BLaER1 (cell line): ENCODE measurements at regions not wholly inside any gene's neighbourhood (a gene's known extent, or its start where the extent isn't known, plus 50 kb on each side); places are given as distances from the start of the nearest gene placed in this dataset.

Experiments used
- H3K27ac ChIP-seq: shearing (Covaris generic); formaldehyde crosslinking; 2 replicates; pipeline ENCODE4 v1.8.1; 2022
- H3K27me3 ChIP-seq: shearing (Covaris generic); formaldehyde crosslinking; 2 replicates; pipeline ENCODE4 v1.8.1; 2022
- H3K36me3 ChIP-seq: shearing (Covaris generic); formaldehyde crosslinking; 2 replicates; pipeline ENCODE4 v1.8.1; 2022
- H3K4me1 ChIP-seq: shearing (Covaris generic); formaldehyde crosslinking; 2 replicates; pipeline ENCODE4 v1.8.1; 2022
- H3K4me2 ChIP-seq: shearing (Covaris generic); formaldehyde crosslinking; 2 replicates; pipeline ENCODE4 v1.8.1; 2022
- H3K4me3 ChIP-seq: shearing (Covaris generic); formaldehyde crosslinking; 2 replicates; pipeline ENCODE4 v1.8.1; 2022
- H3K9ac ChIP-seq: shearing (Covaris generic); formaldehyde crosslinking; 2 replicates; pipeline ENCODE4 v1.8.1; 2022
- H3K9me3 ChIP-seq: shearing (Covaris generic); formaldehyde crosslinking; 2 replicates; pipeline ENCODE4 v1.8.1; 2022
- H4K20me1 ChIP-seq: shearing (Covaris generic); formaldehyde crosslinking; 2 replicates; pipeline ENCODE4 v1.8.1; 2022
- Cebpa-rat ChIP-seq: shearing (Covaris generic); IDR thresholded peaks from 2 replicates; pipeline ENCODE4 v1.8.1; 2022

- H3K4me3 ChIP-seq: no peak overlapping the region
These were observed 157.7 kb downstream of the PAPSS1 start for GRCh38 chr4:107562316-107562715.

GRCh38 chr4:107561481-107561880 is 158.6 kb downstream of the PAPSS1 start:
- no peaks in the 10 kb centered on the region for H3K4me1 ChIP-seq
- H3K4me3 ChIP-seq: no peak overlapping the region
- H3K9ac ChIP-seq: no peak overlapping the region
- no peak overlapping the region for H3K4me2 ChIP-seq
- H3K36me3 ChIP-seq: no peaks in the 10 kb centered on the region
- no peak for TF ChIP-seq Cebpa-rat
- H4K20me1 ChIP-seq: no peaks in the 10 kb centered on the region
- no peak overlapping the region for H3K27ac ChIP-seq
- H3K27me3 ChIP-seq: no peaks in the 10 kb centered on the region
- no peaks in the 10 kb centered on the region for H3K9me3 ChIP-seq

More at GRCh38 chr4:107562316-107562715, 157.7 kb downstream of the PAPSS1 start:
- Histone ChIP-seq H3K9ac (no peak overlapping the region), H4K20me1 (no peaks in the 10 kb centered on the region), H3K27me3 (no peaks in the 10 kb centered on the region), H3K27ac (no peak overlapping the region), H3K9me3 (no peaks in the 10 kb centered on the region), H3K4me2 (no peak overlapping the region), H3K4me1 (no peaks in the 10 kb centered on the region), H3K36me3 (no peaks in the 10 kb centered on the region)
- TF ChIP-seq Cebpa-rat: no peak

DNA sequence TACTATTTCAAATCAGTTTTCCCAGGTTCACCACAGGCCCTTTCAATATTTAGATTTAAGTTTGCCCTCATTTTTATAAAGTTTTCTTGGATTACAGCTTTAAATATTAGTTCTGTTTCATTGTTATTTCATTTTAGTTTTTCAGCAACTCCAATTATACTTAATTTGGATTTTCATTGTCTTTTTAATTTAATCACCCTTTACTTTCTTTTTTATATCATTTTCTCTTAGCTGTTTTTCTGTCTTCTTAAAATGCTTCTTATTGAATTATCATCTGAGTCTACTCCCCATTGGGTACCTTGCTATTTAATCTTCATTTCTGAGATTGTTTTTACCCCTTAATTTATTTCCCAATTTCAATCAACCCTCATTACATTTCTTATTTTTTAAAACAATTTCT is 160.4 kb downstream of the PAPSS1 start:
- no peaks in the 10 kb centered on the region for H3K4me1 ChIP-seq
- H3K4me3 ChIP-seq: no peak overlapping the region
- no peaks in the 10 kb centered on the region for H3K27me3 ChIP-seq
- no peaks in the 10 kb centered on the region for H3K36me3 ChIP-seq
- H4K20me1 ChIP-seq: no peaks in the 10 kb centered on the region
- no peaks in the 10 kb centered on the region for H3K9me3 ChIP-seq
- no peak overlapping the region for H3K9ac ChIP-seq
- no peak overlapping the region for H3K4me2 ChIP-seq
- H3K27ac ChIP-seq: no peak overlapping the region
- TF ChIP-seq Cebpa-rat: no peak

DNA sequence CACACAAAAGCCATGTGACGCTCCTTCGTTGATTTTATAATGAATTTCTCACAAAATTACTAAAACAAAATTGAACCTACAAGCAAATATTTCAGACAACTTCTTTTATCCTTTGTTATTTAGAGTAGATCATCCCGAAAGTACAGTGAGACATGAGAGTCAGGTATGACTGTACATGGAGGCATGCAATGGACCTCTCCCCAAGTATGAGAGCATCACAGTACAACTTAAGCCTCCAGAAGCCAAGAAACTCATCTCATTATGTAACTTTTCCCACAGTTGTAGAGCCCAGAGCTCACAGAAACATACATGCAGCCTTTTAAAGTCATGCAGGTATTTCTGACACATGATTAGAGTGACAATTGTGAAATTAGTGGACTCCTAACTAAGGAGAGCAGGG is 167.7 kb downstream of the PAPSS1 start:
- Histone ChIP-seq H4K20me1 (no peaks in the 10 kb centered on the region), H3K9me3 (no peaks in the 10 kb centered on the region), H3K27me3 (no peaks in the 10 kb centered on the region), H3K27ac (no peak overlapping the region), H3K4me1 (no peaks in the 10 kb centered on the region), H3K9ac (no peak overlapping the region), H3K4me2 (no peak overlapping the region), H3K36me3 (no peaks in the 10 kb centered on the region), H3K4me3 (no peak overlapping the region)
- no peak for TF ChIP-seq Cebpa-rat

DNA sequence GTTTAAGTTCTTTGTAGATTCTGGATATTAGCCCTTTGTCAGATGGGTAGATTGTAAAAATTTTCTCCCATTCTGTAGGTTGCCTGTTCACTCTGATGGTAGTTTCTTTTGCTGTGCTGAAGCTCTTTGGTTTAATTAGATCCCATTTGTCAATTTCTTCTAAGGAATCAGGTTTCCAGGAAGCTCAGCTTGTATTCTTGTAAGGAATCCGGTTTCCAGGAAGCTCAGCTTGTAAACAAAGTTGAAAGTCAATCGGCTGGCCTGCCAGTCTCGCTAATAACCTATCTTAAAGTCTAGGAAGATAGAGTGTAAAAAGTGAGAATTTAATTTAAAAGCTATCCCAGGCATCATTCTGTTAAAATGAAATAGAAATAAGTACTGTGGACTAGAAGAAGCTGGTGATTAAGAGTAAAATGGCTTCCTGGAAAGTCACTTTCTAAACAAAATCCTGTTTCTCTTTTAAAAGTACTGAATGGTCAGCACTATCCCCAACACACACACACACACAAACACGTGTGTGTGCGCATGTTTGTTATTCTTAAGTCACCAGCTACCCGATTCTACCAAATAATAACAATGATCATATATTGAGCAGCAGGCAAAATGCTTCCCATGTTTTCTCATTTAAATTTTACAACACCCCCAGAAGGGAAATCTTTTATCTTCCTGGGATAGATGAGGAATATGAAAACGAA is 171.7 kb downstream of the PAPSS1 start:
- Histone ChIP-seq H3K9me3 (no peaks in the 10 kb centered on the region), H3K9ac (no peak overlapping the region), H3K27ac (no peak overlapping the region), H4K20me1 (no peaks in the 10 kb centered on the region), H3K4me2 (no peak overlapping the region), H3K4me3 (no peak overlapping the region), H3K27me3 (no peaks in the 10 kb centered on the region), H3K4me1 (no peaks in the 10 kb centered on the region), H3K36me3 (no peaks in the 10 kb centered on the region)
- no peak for TF ChIP-seq Cebpa-rat

DNA sequence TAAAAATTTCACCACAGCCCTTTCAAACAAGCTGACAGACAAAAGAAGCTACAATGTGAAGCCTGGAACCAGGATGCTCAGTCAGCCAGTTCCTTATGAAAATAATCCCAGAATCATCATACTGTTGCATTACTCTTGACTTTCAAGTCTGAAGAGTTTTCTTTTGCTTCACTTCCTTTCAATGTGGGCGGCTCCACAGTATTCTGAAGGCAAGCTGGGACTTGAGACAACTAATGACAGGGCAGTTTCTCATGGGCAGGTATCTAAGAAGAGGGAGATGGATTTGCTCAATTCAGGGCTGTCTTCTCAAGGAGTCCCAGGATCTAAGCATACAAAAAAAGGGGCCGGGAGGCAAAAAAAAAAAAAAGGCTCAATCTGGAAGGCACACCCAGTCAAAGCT is 173.4 kb downstream of the PAPSS1 start:
- no peaks in the 10 kb centered on the region for H3K4me1 ChIP-seq
- H3K27ac ChIP-seq: no peak overlapping the region
- no peak overlapping the region for H3K4me3 ChIP-seq
- no peaks in the 10 kb centered on the region for H3K36me3 ChIP-seq
- no peak for TF ChIP-seq Cebpa-rat
- no peaks in the 10 kb centered on the region for H4K20me1 ChIP-seq
- no peaks in the 10 kb centered on the region for H3K9me3 ChIP-seq
- H3K4me2 ChIP-seq: no peak overlapping the region
- no peaks in the 10 kb centered on the region for H3K27me3 ChIP-seq
- no peak overlapping the region for H3K9ac ChIP-seq

- TF ChIP-seq Cebpa-rat: no peak
- no peak overlapping the region for H3K4me2 ChIP-seq
- H3K4me1 ChIP-seq: no peaks in the 10 kb centered on the region
- no peak overlapping the region for H3K27ac ChIP-seq
- H3K9me3 ChIP-seq: no peaks in the 10 kb centered on the region
- no peaks in the 10 kb centered on the region for H3K36me3 ChIP-seq
- no peaks in the 10 kb centered on the region for H3K27me3 ChIP-seq
- no peaks in the 10 kb centered on the region for H4K20me1 ChIP-seq
- H3K4me3 ChIP-seq: no peak overlapping the region
- no peak overlapping the region for H3K9ac ChIP-seq
These were observed 178.5 kb downstream of the PAPSS1 start for GRCh38 chr4:107541511-107541910.

DNA sequence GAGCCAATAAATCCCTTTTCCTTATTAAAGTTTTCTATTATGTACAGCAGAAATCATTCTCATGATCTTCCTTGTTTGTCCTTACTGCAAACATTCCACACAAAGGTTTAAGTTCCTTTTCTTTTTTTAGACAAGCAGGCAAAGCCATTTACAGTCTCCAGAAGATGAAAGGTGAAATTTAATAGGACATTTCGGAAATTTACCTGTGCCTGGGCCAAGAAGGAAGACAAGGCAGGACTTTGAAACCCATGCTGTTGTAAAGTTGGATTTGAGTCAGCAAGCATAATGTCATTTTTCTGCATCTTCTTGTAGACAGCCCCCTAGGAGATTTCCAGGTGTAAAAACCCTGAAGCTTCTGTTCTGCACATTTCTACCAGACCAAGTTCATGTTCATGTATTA is 188.1 kb downstream of the PAPSS1 start:
- no peaks in the 10 kb centered on the region for H3K27me3 ChIP-seq
- no peaks in the 10 kb centered on the region for H3K36me3 ChIP-seq
- no peak overlapping the region for H3K4me3 ChIP-seq
- no peak overlapping the region for H3K4me2 ChIP-seq
- no peaks in the 10 kb centered on the region for H3K4me1 ChIP-seq
- H3K9me3 ChIP-seq: no peaks in the 10 kb centered on the region
- H3K27ac ChIP-seq: no peak overlapping the region
- no peak for TF ChIP-seq Cebpa-rat
- H3K9ac ChIP-seq: no peak overlapping the region
- H4K20me1 ChIP-seq: no peaks in the 10 kb centered on the region

DNA sequence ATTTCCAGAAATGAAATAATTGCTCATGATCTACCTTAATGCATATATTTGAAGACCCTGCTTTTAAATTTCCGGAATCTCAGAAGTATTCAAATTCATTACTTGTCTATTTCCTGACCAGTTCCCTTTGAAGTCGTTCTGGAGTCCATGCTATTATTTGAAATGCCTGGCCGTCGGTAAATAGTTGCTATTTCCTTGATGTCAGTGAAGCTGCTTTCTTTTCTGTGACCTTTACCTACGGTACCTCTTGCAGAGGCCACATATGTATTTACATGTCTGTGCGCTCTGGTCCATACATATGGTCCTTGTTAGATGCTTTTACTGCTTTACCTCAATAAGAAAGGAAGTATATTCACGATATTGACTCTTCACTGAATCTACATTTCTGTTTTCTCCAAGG is 199.7 kb downstream of the PAPSS1 start:
- TF ChIP-seq Cebpa-rat: no peak
- Histone ChIP-seq H3K27ac (no peak overlapping the region), H3K9me3 (peaks cover 11% of the 10 kb centered on the region), H3K9ac (no peak overlapping the region), H3K27me3 (no peaks in the 10 kb centered on the region), H3K4me3 (no peak overlapping the region), H3K36me3 (no peaks in the 10 kb centered on the region), H3K4me1 (0 out of 2 replicates have a peak, but pooled peaks cover 5% of the 10 kb centered on the region), H3K4me2 (no peak overlapping the region), H4K20me1 (no peaks in the 10 kb centered on the region)

GRCh38 chr4:107519053-107519452 is 201.0 kb downstream of the PAPSS1 start:
- Histone ChIP-seq H3K36me3 (no peaks in the 10 kb centered on the region), H3K27ac (no peak overlapping the region), H3K27me3 (no peaks in the 10 kb centered on the region)

DNA sequence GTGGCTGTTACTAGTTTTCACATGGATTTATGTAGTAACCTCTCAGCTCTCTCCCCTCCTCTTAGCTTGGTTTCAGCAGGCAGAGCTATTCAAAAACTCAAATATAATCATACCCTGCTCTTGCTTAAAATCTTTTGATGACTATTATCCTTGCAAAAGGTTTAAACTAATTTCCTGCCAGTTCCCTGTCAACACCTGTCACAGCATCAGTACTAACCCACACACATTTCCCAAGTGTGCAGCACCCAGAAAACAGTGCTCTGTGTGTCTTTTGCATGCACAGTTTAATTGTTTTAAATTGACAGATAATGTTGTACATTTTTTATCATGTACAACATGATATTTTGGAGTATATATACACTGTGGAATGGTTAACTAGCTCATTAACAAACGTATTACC is 202.0 kb downstream of the PAPSS1 start:
- Histone ChIP-seq H4K20me1 (no peaks in the 10 kb centered on the region), H3K36me3 (no peaks in the 10 kb centered on the region), H3K9me3 (peaks cover 14% of the 10 kb centered on the region), H3K4me1 (0 out of 2 replicates have a peak, but pooled peaks cover 5% of the 10 kb centered on the region), H3K9ac (no peak overlapping the region), H3K27me3 (no peaks in the 10 kb centered on the region), H3K27ac (no peak overlapping the region), H3K4me2 (no peak overlapping the region), H3K4me3 (no peak overlapping the region)
- no peak for TF ChIP-seq Cebpa-rat

More at GRCh38 chr4:107519053-107519452, 201.0 kb downstream of the PAPSS1 start:
- peaks cover 14% of the 10 kb centered on the region for H3K9me3 ChIP-seq
- TF ChIP-seq Cebpa-rat: no peak
- H4K20me1 ChIP-seq: no peaks in the 10 kb centered on the region
- H3K4me3 ChIP-seq: no peak overlapping the region
- H3K4me2 ChIP-seq: no peak overlapping the region
- no peak overlapping the region for H3K9ac ChIP-seq
- H3K4me1 ChIP-seq: 0 out of 2 replicates have a peak, but pooled peaks cover 5% of the 10 kb centered on the region
